Activated naive CD8-positive, alpha-beta T cell (primary cell): ENCODE measurements at regions not wholly inside any gene's neighbourhood (a gene's known extent, or its start where the extent isn't known, plus 50 kb on each side); places are given as distances from the start of the nearest gene placed in this dataset.
"Not testable (repeated sequence)": the region's sequence is repeated elsewhere in the genome, so short reads cannot be mapped to it uniquely, and the experiment has no call there.

Experiments
- H3K27ac Mint-ChIP-seq: one replicate; pipeline ENCODE4 v1.8.0; 2021; ENCODE audit warnings: mixed read lengths
- H3K27me3 Mint-ChIP-seq: one replicate; pipeline ENCODE4 v1.8.0; 2021; ENCODE audit warnings: mixed read lengths
- H3K36me3 Mint-ChIP-seq: one replicate; pipeline ENCODE4 v1.8.0; 2021; ENCODE audit warnings: mixed read lengths
- H3K4me1 Mint-ChIP-seq: one replicate; pipeline ENCODE4 v1.8.0; 2021; ENCODE audit warnings: low read depth, mixed read lengths
- H3K4me3 Mint-ChIP-seq: one replicate; pipeline ENCODE4 v1.8.0; 2021; ENCODE audit warnings: mild to moderate bottlenecking, mixed read lengths
- H3K9me3 Mint-ChIP-seq: one replicate; pipeline ENCODE4 v1.8.0; 2021; ENCODE audit warnings: low read depth, mixed read lengths

- Mint-ChIP-seq H3K27me3 (no peaks in the 10 kb centered on the region), H3K27ac (no peak overlapping the region), H3K36me3 (no peaks in the 10 kb centered on the region), H3K4me3 (no peak overlapping the region), H3K4me1 (peaks cover 10% of the 10 kb centered on the region), H3K9me3 (no peaks in the 10 kb centered on the region)
Measured at GRCh38 chr21:14824126-14824525, 240.7 kb downstream of the NRIP1 start.

- Mint-ChIP-seq H3K4me3 (no peak overlapping the region), H3K9me3 (peaks cover 4% of the 10 kb centered on the region), H3K36me3 (peaks cover 3% of the 10 kb centered on the region), H3K4me1 (no peaks in the 10 kb centered on the region), H3K27me3 (no peaks in the 10 kb centered on the region), H3K27ac (no peak overlapping the region)
Measured at GRCh38 chr21:14817311-14817710, 247.5 kb downstream of the NRIP1 start.

- H3K4me3 Mint-ChIP-seq, result no peak overlapping the region
- H3K4me1 Mint-ChIP-seq, result no peaks in the 10 kb centered on the region
- no peaks in the 10 kb centered on the region for H3K27me3 Mint-ChIP-seq
- no peak overlapping the region for H3K27ac Mint-ChIP-seq
- peaks cover 9% of the 10 kb centered on the region for H3K9me3 Mint-ChIP-seq
- H3K36me3 Mint-ChIP-seq, result peaks cover 4% of the 10 kb centered on the region
Measured at GRCh38 chr21:14814991-14815390, 249.8 kb downstream of the NRIP1 start.

- Mint-ChIP-seq H3K9me3 (peaks cover 9% of the 10 kb centered on the region), H3K4me3 (no peak overlapping the region), H3K36me3 (peaks cover 4% of the 10 kb centered on the region), H3K27me3 (no peaks in the 10 kb centered on the region), H3K27ac (no peak overlapping the region), H3K4me1 (no peaks in the 10 kb centered on the region)
Measured at GRCh38 chr21:14814282-14814681, 250.5 kb downstream of the NRIP1 start.

GRCh38 chr21:14804170-14804569 lies 258.1 kb upstream of the SAMSN1 start:
- H3K36me3 Mint-ChIP-seq, result peaks cover 17% of the 10 kb centered on the region
- not testable (repeated sequence) for H3K4me3 Mint-ChIP-seq, H3K4me1 Mint-ChIP-seq, H3K27me3 Mint-ChIP-seq, H3K9me3 Mint-ChIP-seq, H3K27ac Mint-ChIP-seq

GRCh38 chr21:14797543-14797942 lies 251.4 kb upstream of the SAMSN1 start:
- Mint-ChIP-seq H3K27ac (no peak overlapping the region), H3K4me3 (no peak overlapping the region), H3K36me3 (peaks cover 13% of the 10 kb centered on the region), H3K9me3 (peaks cover 35% of the 10 kb centered on the region), H3K4me1 (no peaks in the 10 kb centered on the region), H3K27me3 (peaks cover 5% of the 10 kb centered on the region)

GRCh38 chr21:14787312-14787711 lies 241.2 kb upstream of the SAMSN1 start:
- Mint-ChIP-seq H3K4me3 (no peak overlapping the region), H3K4me1 (no peaks in the 10 kb centered on the region), H3K27me3 (no peaks in the 10 kb centered on the region), H3K9me3 (no peaks in the 10 kb centered on the region), H3K27ac (no peak overlapping the region), H3K36me3 (no peaks in the 10 kb centered on the region)

- Mint-ChIP-seq H3K4me3 (no peak overlapping the region), H3K9me3 (no peaks in the 10 kb centered on the region), H3K27me3 (no peaks in the 10 kb centered on the region), H3K36me3 (peaks cover 2% of the 10 kb centered on the region), H3K4me1 (no peaks in the 10 kb centered on the region), H3K27ac (no peak overlapping the region)
Measured at GRCh38 chr21:14785679-14786078, 239.6 kb upstream of the SAMSN1 start.

- Mint-ChIP-seq H3K27me3 (peaks cover 2% of the 10 kb centered on the region), H3K9me3 (no peaks in the 10 kb centered on the region), H3K36me3 (peaks cover 2% of the 10 kb centered on the region), H3K4me3 (no peak overlapping the region), H3K27ac (no peak overlapping the region), H3K4me1 (no peaks in the 10 kb centered on the region)
Measured at GRCh38 chr21:14773777-14774345, 227.7 kb upstream of the SAMSN1 start.

GRCh38 chr21:14771593-14771992 lies 225.5 kb upstream of the SAMSN1 start:
- peaks cover 2% of the 10 kb centered on the region for H3K27me3 Mint-ChIP-seq
- H3K4me3 Mint-ChIP-seq, result no peak overlapping the region
- no peaks in the 10 kb centered on the region for H3K9me3 Mint-ChIP-seq
- no peak overlapping the region for H3K27ac Mint-ChIP-seq
- H3K4me1 Mint-ChIP-seq, result no peaks in the 10 kb centered on the region
- H3K36me3 Mint-ChIP-seq, result no peaks in the 10 kb centered on the region

GRCh38 chr21:14768042-14768441 lies 221.9 kb upstream of the SAMSN1 start:
- H3K27me3 Mint-ChIP-seq, result no peaks in the 10 kb centered on the region
- H3K36me3 Mint-ChIP-seq, result no peaks in the 10 kb centered on the region
- H3K27ac Mint-ChIP-seq, result no peak overlapping the region
- H3K9me3 Mint-ChIP-seq, result no peaks in the 10 kb centered on the region
- no peaks in the 10 kb centered on the region for H3K4me1 Mint-ChIP-seq
- H3K4me3 Mint-ChIP-seq, result no peak overlapping the region

- Mint-ChIP-seq H3K36me3 (no peaks in the 10 kb centered on the region), H3K4me3 (no peak overlapping the region), H3K4me1 (no peaks in the 10 kb centered on the region), H3K9me3 (no peaks in the 10 kb centered on the region), H3K27me3 (no peaks in the 10 kb centered on the region), H3K27ac (no peak overlapping the region)
Measured at GRCh38 chr21:14767192-14767852, 221.2 kb upstream of the SAMSN1 start.

- H3K4me1 Mint-ChIP-seq, result no peaks in the 10 kb centered on the region
- no peak overlapping the region for H3K27ac Mint-ChIP-seq
Measured at GRCh38 chr21:14766241-14766640, 220.1 kb upstream of the SAMSN1 start.

GRCh38 chr21:14763695-14764064 lies 217.6 kb upstream of the SAMSN1 start:
- Mint-ChIP-seq H3K9me3 (no peaks in the 10 kb centered on the region), H3K4me3 (no peak overlapping the region), H3K27ac (no peak overlapping the region), H3K4me1 (no peaks in the 10 kb centered on the region), H3K36me3 (peaks cover 6% of the 10 kb centered on the region), H3K27me3 (no peaks in the 10 kb centered on the region)

More at GRCh38 chr21:14766241-14766640, 220.1 kb upstream of the SAMSN1 start:
- no peaks in the 10 kb centered on the region for H3K27me3 Mint-ChIP-seq
- no peak overlapping the region for H3K4me3 Mint-ChIP-seq
- H3K9me3 Mint-ChIP-seq, result no peaks in the 10 kb centered on the region
- H3K36me3 Mint-ChIP-seq, result no peaks in the 10 kb centered on the region

GRCh38 chr21:14762734-14763694 lies 216.9 kb upstream of the SAMSN1 start:
- Mint-ChIP-seq H3K9me3 (no peaks in the 10 kb centered on the region), H3K27me3 (no peaks in the 10 kb centered on the region), H3K27ac (no peak overlapping the region), H3K36me3 (peaks cover 6% of the 10 kb centered on the region), H3K4me3 (no peak overlapping the region), H3K4me1 (no peaks in the 10 kb centered on the region)
